ENCODE measurements at regions not wholly inside any gene's neighbourhood (a gene's known extent, or its start where the extent isn't known, plus 50 kb on each side); places are given as distances from the start of the nearest gene placed in this dataset.
A peak's percentile ranks its signal among the peaks of the same experiment; 100 is the strongest.

GRCh38 chr6:12482386-12483375 lies 192.5 kb downstream of the EDN1 start:
- peaks cover 8% of the 10 kb centered on the region for H3K4me1 Mint-ChIP-seq (ENCODE audit: low read depth)
- H3K4me3 Mint-ChIP-seq: no peak overlapping the region
- intact Hi-C loops (cut with micrococcal nuclease): no loop called here
- H3K9me3 Mint-ChIP-seq: no peaks in the 10 kb centered on the region
- CTCF ChIA-PET: interaction anchor here (1.1 to 2.3 kb wide), 3 partner anchors 9 to 396 kb away, joined by 3 to 6 read pairs (median 4); no protein-coding TSS in a partner anchor
- ATAC-seq (no peak), DNase-seq (no peak)
- H3K27me3 Mint-ChIP-seq: no peaks in the 10 kb centered on the region
- no peak for TF ChIP-seq CTCF (IDR thresholded peaks at IDR 0.05)
- H3K36me3 Mint-ChIP-seq (ENCODE audit: low read depth): no peaks in the 10 kb centered on the region
- H3K27ac Mint-ChIP-seq: no peak overlapping the region
- POLR2A ChIA-PET: interaction anchor here (0.6 kb wide), 1 partner anchor 884 kb away, joined by 3 read pairs; no protein-coding TSS in a partner anchor

GRCh38 chr6:12483712-12484111 lies 193.6 kb downstream of the EDN1 start:
- no peak overlapping the region for H3K27ac Mint-ChIP-seq
- DNase-seq (peak; percentile 20), ATAC-seq (peak; percentile 62)
- H3K27me3 Mint-ChIP-seq: no peaks in the 10 kb centered on the region
- H3K36me3 Mint-ChIP-seq (ENCODE audit: low read depth): no peaks in the 10 kb centered on the region
- no peak for TF ChIP-seq CTCF (IDR thresholded peaks at IDR 0.05)
- ChIA-PET CTCF (interaction anchor here (1.1 kb wide), 1 partner anchor 397 kb away, joined by 3 read pairs; no protein-coding TSS in a partner anchor), POLR2A (no interaction called here)
- H3K4me1 Mint-ChIP-seq (ENCODE audit: low read depth): peaks cover 8% of the 10 kb centered on the region
- intact Hi-C loops (cut with micrococcal nuclease): no loop called here
- H3K4me3 Mint-ChIP-seq: peak overlapping the region; percentile 16
- no peaks in the 10 kb centered on the region for H3K9me3 Mint-ChIP-seq

GRCh38 chr6:12484519-12484918 lies 194.4 kb downstream of the EDN1 start:
- ATAC-seq (no peak), DNase-seq (no peak)
- no peaks in the 10 kb centered on the region for H3K36me3 Mint-ChIP-seq (ENCODE audit: low read depth)
- no peak overlapping the region for H3K27ac Mint-ChIP-seq
- ChIA-PET CTCF (interaction anchor here (0.9 to 1.0 kb wide), 2 partner anchors 19 to 194 kb away, joined by 3 read pairs; partner anchors contain the start of gene EDN1), POLR2A (no interaction called here)
- intact Hi-C loops (cut with micrococcal nuclease): no loop called here
- H3K4me1 Mint-ChIP-seq (ENCODE audit: low read depth): peaks cover 8% of the 10 kb centered on the region
- no peaks in the 10 kb centered on the region for H3K27me3 Mint-ChIP-seq
- no peak for TF ChIP-seq CTCF (IDR thresholded peaks at IDR 0.05)
- H3K9me3 Mint-ChIP-seq: no peaks in the 10 kb centered on the region
- no peak overlapping the region for H3K4me3 Mint-ChIP-seq

GRCh38 chr6:12485226-12485764 lies 195.1 kb downstream of the EDN1 start:
- no peak for DNase-seq
- CTCF ChIA-PET: interaction anchor here (0.9 kb wide), 1 partner anchor 195 kb away, joined by 3 read pairs; the partner anchor contains the start of gene EDN1
- POLR2A ChIA-PET: no interaction called here
- intact Hi-C loops (cut with micrococcal nuclease): no loop called here
- no peak for ATAC-seq
- no peaks in the 10 kb centered on the region for H3K27me3 Mint-ChIP-seq
- H3K4me3 Mint-ChIP-seq: no peak overlapping the region
- H3K27ac Mint-ChIP-seq: no peak overlapping the region
- H3K9me3 Mint-ChIP-seq: no peaks in the 10 kb centered on the region
- no peak for TF ChIP-seq CTCF (IDR thresholded peaks at IDR 0.05)
- peaks cover 8% of the 10 kb centered on the region for H3K4me1 Mint-ChIP-seq (ENCODE audit: low read depth)
- no peaks in the 10 kb centered on the region for H3K36me3 Mint-ChIP-seq (ENCODE audit: low read depth)

- ChIA-PET CTCF (no interaction called here), POLR2A (no interaction called here)
- ATAC-seq: no peak
- Mint-ChIP-seq H3K4me1 (ENCODE audit: low read depth) (peaks cover 12% of the 10 kb centered on the region), H3K4me3 (no peak overlapping the region), H3K36me3 (ENCODE audit: low read depth) (no peaks in the 10 kb centered on the region), H3K27ac (no peak overlapping the region), H3K9me3 (no peaks in the 10 kb centered on the region), H3K27me3 (no peaks in the 10 kb centered on the region)
- intact Hi-C loops (cut with micrococcal nuclease): no loop called here
- no peak for TF ChIP-seq CTCF (IDR thresholded peaks at IDR 0.05)
- no peak for DNase-seq
These were observed 195.7 kb downstream of the EDN1 start for GRCh38 chr6:12485837-12486236.

Data from activated CD8-positive, alpha-beta T cell treated with anti-CD3 and anti-CD28 coated beads for 36 hours (primary cell).